Stimulated activated CD8-positive, alpha-beta memory T cell treated with anti-CD3 and anti-CD28 coated beads, Interleukin-4, amount 100 ng/mL, for 48 hours (primary cell): ENCODE measurements at regions not wholly inside any gene's neighbourhood (a gene's known extent, or its start where the extent isn't known, plus 50 kb on each side); places are given as distances from the start of the nearest gene placed in this dataset.
"Not testable (repeated sequence)": the region's sequence is repeated elsewhere in the genome, so short reads cannot be mapped to it uniquely, and the experiment has no call there.

ENCODE experiments used
- DNase-seq: peaks from one replicate; pipeline ENCODE4 v3.0.0-alpha.2; 2020

DNA sequence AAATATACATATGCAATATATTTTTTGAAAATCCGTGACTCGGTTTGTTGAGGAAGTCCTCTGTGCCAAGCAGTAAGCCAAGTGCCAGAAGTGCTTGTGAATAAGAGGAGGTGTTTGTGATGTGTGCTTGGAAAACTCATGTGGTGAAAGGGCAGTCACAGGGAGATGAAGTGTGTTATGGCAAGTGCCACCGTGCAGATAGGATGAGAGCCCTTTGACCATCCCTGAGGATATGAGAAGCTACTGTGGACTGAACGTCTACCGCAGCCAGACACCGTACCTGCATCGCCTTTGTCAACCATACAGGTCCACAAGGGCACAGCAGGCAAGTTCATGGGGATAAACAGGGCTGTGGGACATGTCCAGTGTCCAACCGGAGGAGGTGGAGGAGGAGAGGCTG is 288.9 kb upstream of the MYT1L start:
- no peak for DNase-seq

DNA sequence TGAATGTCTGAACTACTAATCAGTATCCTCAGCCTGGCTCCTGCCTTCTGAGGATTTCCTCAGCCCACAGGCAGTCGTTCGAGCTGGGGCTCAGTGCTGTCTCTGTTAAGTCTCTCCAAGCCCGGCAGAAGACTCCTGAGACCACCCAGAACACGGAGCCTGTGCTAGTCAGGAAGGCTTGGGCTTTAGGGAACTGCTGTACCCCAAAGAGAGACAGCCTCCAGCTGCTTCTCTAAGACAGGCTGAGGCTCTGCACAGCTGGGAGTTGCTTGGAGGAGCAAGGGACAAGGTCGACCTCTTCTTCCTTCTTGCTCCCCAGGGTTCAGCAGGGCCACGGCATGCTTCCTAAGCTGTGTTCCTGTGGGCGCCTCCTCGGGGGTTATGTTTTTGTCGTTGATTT is 283.4 kb upstream of the MYT1L start:
- no peak for DNase-seq

DNA sequence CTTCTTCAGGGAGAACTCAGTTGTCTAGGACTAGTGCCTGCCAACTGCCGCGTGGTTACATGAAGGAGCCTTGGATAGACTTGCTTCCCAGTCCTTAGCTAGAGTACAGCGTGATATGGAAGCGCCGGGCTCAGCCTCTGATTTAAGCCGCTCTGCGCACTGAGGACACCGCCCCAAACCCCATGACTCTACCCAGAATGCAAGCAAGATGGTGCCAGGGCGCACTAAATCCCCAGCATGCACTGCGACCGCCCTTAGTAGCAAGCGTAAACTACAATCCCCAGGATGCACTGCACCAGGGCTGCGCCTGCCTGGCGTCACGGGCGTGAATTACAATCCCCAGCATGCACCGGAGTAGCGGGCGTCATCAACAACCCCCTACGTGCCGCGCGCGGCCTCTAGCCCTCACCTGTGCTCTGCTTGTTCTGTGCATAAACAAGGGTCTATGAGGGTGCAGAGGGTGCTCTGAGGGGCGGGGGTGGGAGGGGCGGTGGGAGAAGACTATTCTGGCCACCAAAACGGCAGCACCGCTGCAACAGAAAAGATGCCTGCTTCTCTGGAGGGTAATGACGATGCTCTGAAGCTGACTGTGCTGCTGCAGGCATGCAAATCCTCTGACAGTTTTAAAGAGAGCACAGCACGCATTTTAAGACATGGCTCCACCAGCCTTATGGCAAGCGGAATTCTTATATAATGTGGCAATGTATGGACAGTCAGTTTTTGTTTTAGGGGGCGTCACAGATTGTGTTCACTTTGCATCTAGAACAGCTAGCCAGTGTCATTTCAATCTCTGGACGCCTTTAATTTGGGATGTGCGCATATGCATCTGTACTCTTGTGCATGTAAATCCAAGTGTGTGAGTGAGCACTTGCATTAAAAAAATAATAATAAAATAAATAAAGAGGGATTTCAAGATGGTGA is 282.5 kb upstream of the MYT1L start:
- peak; percentile 87 for DNase-seq

DNA sequence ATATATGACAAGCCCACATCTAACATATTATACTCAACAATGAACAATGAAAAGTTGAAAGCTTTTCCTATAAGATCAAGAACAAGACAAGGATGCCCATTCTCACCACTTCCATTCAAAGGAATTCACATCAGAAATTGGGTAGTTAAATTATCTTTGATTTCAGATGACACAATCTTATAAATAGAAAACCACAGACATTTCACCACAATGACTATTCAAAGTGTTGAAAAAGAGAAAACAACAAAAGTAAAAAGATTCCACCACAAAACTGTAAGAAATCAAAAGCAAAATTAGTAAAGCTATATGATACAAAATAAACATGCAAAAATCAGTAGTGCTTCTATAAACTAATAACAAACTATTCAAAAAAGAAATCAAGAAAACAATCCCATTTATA is 279.7 kb upstream of the MYT1L start:
- DNase-seq = no peak

DNA sequence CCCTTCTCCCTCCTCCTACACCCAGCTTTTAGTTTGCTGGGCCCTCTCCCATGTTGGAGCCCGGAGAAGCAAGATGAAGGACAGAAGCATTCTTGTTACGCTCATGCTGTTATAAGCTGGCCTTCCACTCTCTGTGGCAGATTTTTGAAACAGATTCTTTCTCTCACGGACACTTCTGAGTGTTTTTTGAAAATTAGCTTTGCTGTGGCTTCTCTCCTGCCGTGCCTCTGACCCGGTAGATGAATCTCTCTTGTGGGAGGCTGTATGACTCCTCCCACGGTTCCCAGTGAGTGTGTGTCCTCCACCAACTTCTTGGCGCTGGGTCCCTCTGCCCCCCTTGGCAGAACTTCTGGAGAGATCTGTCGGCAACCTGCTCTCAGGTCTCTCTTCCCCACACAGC is 269.3 kb upstream of the MYT1L start:
- DNase-seq = no peak

DNA sequence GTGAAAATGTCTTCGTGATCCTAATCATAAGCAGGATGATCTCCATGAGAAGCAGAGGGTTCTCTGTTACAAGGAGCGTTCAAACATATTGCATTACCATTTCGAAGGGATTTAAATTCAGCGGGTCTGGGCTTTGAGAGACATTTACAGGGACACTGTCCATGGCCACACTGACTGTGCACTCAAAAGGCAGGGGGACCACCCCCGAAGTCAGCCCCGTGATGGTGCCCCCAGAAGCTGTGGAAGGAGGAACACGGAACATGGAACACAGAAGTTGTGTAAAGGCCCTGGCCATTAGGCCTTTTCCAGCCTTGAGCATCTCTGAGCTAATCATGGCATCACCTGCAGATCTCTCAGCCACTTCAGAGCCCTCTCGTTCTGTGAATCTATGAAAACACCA is 268.4 kb upstream of the MYT1L start:
- no peak for DNase-seq

DNA sequence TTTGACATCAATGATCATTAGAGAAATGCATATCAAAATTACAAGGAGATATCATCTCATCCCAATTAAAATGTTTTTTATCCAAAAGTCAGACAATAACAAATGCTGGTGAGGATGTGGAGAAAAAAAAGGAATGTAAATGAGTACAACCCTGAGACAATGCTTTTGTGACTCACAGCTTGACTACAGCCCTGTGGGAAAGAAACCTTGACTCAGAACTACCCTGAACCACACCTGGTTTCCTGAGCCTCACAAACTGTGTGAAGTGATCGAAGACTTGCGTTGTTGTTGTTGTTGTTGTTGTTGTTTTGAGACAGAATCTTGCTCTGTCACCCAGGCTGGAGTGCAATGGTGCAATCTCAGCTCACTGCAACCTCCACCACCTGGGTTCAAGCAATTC is 266.6 kb upstream of the MYT1L start:
- DNase-seq = no peak

DNA sequence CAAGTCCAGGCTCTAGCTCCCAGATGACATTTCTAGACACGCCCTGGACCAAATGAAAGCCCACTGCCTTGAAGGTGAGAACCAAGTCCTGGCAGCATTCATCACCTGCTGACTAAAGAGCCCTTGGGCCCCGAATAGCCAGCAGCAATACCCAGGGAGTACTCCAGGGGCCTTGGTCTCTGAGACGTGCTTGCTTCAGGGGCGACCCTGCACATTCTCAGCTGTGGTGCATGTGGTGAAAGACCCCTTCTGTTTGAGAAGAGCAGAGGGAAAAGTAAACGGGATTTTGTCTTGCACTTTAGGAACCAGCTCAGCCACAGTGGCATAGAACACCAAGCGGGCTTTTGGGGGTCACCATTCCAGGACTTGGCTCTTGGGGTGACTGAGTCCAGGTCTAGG is 260.5 kb upstream of the MYT1L start:
- DNase-seq = no peak

DNA sequence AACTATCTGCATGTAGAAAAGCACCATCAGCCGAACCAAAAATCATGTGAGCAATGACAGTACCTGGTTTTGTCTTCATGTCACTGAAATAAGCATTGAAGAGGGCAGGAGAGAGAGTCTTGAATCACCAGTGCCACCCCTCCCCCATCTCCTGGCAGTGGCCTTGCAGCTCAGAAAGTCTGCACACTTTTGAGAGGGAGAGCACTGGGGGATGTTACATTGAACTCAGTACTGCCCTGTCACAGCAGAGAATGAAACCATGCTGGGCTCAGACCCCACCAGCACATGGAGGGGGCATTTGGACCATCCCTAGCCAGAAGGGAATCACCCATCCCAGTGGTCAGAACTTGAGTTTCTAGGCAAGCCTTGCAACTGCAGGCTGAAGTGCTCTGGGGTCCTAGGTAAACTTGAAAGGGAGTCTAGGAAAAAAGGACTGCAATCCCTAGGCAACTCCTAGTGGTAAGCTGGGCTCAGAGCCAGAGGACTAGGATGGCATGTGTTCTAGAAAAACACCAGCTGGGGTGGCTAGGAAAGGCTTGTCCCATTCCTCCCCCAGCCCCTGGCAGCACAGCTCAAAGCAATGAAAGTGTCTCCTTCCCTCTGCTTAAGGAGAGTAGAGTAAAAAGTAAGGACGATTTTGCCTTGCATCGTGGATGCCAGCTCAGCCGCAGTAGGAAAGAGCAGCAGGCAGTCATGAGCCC is 259.9 kb upstream of the MYT1L start:
- DNase-seq = no peak

DNA sequence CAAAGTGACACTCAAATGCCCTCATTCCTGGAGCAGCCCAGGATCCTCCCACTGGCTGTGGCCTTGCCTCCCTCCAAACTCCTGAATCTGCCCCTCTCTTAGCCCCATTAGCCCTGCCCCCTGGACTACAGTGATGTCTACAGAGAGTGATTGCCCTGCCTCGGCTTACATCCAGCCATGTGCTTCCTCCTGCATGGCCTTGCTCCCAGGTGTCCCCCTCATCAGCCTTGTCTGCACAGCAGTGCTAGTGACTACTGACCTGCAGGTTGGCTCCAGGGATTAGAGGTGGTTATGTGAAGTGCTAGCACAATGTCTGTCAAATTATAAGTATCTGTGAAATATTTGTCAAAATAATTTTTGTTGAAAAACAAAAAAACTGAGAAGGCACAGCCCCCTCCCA is 259.1 kb upstream of the MYT1L start:
- DNase-seq = no peak

DNA sequence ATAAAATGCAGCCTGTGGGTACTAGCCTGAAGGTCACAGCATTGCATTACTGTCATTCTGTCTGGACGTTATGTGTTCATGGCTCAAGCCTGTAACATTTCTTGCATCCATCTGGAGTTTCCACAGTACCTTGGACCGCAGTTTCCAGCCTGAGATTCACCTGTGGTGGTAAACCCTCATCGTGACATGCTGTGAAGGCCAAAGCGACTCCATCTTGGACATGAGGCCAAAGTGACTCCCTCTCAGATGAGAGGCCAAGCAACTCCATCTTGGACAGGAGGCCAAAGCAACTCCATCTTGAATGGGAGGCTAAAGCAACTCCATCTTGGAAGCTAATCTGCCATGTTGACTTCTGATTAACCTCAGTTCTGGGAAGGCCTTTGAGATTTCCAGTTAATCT is 257.7 kb upstream of the MYT1L start:
- no peak for DNase-seq

DNA sequence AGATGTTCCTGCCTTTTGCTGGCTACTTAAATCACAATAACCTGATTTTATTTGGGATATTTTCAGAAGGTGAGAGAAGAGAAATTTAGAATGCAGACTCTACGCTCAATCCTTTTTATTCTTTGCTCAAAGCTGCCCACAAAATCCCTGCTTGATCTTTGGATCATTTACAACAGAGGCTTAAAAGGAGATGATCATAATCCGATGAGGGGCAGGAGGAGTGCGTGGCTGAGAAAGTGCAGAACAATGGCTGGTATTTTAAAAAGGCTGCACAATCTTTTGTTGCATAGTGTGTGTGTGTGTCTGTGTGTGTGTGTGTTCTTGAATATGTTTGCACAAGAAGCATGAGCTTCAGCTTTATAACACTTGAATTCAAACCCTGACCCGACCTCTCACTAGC is 256.3 kb upstream of the MYT1L start:
- DNase-seq = no peak

DNA sequence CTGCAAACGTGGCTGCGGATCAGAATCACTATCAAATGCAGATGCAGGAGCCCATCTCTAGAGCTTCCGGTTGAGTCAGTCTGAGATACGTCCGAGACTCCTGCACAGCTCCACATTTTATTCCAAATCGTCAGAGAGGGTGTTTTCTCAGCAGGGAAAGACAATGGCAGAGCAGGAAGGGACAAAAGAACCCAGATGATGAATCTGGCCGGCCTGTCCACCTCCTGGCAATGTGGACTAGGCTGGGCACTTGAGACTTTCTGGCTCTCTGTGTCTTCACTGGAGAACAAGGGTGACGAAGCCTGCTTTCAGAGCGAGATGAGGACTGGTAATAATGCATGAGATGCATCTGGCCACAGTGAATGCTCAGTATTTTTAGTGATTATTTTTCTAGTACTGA is 255.9 kb upstream of the MYT1L start:
- DNase-seq = no peak

DNA sequence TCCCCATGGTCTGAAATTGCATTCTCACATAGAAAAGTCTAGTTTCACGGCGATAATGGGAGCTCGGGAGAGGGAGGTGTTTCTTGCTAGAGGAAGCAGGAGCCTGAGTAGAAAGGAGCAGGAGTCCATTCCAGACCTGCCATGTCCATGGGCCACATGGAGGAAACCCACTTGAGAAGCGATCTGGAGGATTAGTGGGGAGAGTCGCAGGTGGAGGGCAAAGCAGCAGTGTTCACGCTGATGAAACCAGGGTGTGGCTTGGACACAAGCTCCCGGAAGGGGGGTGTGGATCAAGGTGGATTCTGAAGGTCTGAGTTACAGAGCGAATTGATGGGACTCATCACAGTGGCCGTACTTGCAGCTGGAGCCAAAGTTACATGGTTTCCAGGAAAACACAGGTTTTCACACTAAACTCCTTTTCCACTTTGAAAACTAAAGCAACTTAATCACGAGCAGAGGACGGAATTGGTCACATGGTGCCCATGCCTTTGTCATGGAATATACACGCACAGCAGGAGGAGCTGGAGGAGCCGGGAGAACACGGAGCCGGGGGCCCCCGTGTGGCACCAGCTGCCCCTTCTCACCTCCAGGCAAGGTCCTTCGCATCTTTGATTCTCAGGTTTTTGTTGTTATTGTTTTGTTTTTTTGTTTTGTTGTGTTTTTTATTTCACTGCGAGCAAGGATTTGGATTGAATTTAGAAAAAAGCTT is 255.1 kb upstream of the MYT1L start:
- no peak for DNase-seq

DNA sequence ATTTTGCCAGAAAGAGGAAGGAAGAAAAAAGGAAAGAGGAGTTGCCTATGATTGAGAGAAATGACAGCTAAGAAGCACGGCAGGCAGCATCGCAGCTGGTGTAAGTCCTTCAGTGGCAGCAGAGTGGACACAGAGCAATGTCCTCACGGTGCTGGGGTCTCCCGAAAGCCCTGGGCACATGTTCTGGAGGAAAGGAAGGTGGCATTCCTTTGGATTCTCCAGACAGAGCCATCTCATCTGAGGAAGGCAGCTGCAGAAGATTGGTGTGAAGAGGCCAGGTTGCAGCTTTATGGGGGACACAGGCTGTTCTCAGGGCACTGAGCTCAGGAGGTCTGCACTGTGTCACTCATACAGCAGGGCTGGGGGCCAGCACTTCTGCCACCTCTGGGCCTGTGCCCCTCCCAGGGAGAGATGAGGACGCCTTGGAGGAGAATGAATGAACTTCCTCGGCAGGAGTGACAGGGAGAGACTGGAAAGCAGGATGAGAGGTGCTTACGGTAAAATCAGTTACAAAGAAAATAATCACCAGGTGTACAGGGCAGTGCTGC is 252.0 kb upstream of the MYT1L start:
- peak; percentile 16 for DNase-seq

DNA sequence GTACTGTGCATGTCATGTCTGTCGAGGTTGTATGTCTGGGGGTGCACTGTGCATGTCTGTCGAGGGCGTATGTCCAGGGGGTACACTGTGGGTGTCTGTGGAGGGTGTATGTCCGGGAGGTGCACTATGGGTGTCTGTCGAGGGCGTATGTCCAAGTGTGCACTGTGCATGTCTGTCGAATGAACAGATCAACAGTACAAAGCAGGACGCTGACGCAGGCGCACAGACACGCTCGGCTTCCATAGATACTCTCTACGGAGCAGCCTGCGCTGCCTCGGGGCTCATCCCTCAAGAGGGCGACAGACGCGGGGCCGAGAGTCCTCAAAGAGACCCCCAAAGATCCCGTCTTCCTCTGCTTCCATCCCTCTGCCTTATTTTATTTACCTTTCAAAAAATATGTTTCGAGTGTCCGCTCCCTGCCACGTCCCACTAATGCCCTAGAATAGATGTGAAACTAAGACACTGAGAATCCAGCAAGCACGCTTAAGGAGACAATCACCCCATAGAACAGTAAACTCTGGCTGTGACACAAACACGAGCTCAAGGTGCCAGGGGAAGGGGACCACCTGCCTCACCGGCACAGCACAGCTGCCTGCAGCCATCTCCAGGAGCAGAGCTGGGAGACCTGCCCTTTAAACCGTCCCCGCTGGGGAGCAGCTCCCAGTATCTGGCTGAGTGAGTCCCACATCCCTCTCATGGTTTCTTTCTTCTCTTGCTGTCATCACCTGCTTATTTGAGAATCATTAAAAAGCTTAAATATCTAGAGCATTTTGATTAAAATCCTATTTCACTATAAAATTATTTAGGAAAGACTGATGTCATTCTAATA is 250.5 kb upstream of the MYT1L start:
- DNase-seq = peak; percentile 6

DNA sequence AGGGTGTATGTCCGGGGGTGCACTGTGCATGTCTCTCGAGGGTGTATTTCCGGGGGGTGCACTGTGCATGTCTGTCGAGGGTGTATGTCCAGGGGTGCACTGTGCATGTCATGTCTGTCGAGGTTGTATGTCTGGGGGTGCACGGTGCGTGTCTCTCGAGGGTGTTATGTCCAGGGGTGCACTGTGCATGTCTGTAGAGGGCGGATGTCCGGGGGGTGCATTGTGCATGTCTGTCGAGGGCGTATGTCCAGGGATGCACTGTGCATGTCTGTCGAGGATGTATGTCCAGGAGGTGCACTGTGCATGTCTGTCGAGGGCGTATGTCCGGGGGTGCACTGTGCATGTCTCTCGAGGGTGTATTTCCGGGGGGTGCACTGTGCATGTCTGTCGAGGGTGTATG is 249.8 kb upstream of the MYT1L start:
- not testable (repeated sequence) for DNase-seq

DNA sequence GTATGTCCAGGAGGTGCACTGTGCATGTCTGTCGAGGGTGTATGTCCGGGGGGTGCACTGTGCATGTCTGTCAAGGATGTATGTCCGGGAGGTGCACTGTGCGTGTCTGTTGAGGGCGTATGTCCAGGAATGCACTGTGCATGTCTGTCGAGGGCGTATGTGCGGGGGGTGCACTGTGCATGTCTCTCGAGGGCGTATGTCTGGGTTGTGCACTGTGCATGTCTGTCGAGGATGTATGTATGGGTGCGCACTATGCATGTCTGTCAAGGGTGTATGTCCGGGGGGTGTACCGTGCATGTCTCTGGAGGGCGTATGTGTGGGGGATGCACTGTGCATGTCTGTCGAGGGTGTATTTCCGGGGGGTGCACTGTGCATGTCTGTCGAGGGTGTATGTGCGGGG is 249.3 kb upstream of the MYT1L start:
- no peak for DNase-seq

DNA sequence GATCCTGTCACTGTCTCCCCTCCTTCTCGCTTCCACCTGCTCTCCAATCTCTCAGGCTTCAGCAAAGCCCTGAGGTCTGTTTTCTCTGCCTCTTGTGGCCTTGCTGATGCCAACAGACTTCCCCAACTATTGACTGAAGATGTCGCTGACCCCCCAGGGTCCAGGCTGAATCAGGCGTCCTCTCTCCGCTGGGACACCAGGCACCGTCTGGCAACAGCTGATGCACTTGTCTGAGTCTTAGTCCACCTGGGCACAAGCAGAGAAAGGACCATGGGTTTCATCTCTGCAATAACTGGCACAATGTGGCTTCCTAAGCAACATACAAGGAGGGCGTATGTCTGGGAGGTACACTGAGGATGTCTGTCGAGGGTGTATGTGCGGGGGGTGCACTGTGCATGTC is 248.7 kb upstream of the MYT1L start:
- no peak for DNase-seq

DNA sequence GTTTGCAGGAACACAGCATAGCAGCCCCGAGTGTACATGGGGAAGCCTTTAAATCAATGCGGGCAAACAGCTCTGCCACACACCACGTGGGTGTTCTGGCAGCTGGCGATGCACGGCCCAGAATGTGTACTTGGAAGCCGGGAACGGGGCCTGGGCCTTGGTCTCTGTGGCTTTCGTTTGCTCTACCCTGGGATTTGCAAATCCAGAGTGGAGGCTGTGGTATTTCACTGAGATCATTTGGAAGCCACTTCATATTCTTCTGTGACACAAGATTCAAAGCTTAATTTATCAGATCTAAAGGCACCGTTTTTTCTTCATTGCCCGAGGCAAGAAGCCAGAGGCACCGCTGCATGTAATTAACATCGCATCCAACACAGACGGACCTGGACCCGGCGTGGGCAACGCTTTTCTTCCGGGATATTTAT is 246.3 kb upstream of the MYT1L start:
- DNase-seq = no peak

DNA sequence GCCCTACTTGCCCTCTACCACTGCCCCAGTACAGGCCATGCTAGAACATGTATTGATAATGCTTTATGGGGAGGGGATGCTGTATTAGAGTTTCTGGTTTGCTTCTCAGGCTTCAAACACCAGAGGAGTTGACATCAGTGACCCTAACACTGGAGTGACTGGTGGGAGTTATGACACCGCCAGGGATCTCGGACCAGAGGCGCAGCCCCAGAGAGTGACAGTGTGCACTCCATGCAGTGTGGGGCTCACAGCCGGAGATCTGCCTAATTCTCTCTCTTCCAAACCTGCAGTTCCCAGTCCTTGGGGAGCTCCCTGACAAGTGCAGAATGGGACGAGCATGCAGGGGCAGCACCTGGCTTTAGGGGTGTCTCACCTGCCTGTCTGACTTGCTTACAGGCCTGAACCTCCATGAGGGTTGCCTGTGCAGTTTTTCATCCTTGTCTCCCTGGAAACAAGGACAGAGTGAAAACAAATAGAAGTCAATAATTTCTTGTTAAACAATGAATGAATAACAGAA is 244.9 kb upstream of the MYT1L start:
- no peak for DNase-seq

DNA sequence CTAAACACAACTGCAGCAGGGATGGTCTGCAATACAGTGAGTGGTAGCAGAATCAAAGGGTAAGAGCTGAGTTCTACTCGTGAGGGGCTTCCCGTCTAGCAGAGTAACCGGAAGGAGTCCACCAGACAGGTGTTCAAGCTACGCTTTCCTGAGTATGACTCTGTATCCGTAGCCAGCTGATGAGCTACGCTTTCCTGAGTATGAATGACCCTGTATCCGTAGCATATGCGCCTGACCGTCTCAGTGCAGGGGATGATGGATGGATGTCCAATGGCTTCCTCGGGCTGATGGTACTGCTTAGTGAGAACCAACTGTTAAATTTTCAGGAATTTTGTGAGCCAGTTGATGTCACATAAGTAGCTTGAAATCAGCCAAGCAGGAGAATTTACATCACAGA is 244.1 kb upstream of the MYT1L start:
- no peak for DNase-seq
